GM18873 (cell line): ENCODE measurements at regions not wholly inside any gene's neighbourhood (a gene's known extent, or its start where the extent isn't known, plus 50 kb on each side); places are given as distances from the start of the nearest gene placed in this dataset.

ENCODE experiments used
- ATAC-seq: cut with Tn5 transposase; IDR thresholded peaks from one replicate; pipeline ENCODE4 v1.9.1; 2021; ENCODE audit warnings: mild to moderate bottlenecking, moderate library complexity, moderate number of reproducible peaks; ENCODE audit not compliant: unreplicated experiment, low FRiP score

DNA sequence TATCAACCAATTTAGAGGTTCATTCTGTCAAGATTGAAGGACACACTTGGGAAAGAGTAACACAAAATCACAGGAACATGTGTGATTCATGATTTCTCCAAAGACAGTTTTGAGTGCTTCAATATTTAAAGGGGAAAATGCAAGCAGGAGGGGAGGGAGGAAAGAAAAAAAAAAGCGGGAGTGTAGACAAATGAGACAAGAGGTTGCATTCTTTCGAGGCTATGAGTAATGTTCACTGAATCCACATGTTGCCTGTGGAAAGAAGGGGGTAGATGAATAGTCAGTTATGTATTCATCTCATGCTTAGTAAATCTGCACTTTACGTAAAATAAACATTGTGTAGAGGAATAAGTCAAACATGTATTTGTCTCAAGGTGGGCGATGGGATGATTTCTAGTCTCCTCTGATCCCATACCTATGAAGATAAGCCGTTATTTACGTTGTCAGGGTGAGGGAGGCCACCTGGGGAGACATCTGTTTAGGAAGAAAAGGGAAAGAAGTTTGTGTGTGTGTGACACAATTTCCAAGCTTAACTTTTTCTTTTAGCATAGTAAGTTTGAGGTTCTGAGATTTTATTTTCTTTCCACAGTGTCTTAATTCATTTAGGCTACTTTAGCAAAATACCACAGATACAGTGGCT, 211.0 kb upstream of the ZC3H15 start:
- ATAC-seq: no peak

DNA sequence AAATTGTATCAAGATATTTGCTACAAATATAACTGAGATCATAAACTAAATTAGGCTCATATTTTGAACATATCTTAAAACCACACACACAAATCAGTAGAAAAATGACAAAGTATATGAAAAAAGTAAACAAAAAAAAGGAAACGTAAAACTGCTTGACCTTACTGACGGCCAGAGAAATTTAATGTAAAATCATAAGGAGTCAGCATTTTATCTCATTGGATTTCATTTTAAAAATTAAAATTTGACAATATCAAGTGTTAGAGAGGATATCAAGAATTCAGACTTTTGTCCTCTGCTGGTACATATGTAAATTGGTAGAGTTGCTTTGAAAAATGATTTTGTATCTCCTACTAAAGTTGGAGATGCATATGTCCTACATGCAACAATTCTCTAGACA, 209.2 kb upstream of the ZC3H15 start:
- ATAC-seq: no peak

DNA sequence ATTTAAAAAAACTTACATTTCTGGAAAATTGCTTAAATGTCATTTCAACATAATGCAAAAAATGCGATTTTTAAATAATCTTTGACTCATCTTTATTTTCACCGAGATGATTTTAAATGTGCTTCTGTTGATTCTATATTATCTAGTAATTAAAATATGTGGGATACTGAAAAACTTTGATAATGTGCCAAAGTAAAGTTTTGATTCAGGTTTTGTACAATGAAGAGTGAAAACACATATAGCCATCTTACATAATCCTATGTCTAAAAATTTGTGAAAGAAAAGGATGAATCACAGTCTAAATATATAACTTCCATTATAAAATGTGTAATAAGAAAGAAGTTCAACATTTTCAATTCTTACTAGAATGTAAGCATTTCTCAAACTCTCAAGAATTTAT, 204.3 kb upstream of the ZC3H15 start:
- no peak for ATAC-seq

GRCh38 chr2:186294248-186294888, 191.7 kb upstream of the ZC3H15 start:
- ATAC-seq: no peak

DNA sequence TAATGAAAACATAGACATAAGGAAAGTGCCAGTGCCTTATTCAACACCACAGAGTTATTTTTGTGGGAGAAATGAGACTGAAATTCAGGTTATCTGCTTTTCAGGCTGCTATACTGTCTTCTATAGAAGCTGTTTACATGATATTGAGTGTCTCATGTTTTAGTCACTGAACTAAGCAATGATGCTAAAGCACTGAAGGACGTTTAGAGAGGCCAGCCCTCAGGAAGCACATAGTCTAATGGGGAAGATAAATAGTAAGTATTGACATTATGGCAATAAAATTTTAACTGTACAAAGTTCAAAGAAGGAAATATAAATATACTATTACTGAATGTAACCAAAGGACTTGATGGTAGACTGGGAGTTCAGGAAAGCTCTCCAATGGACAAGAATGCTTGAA, 186.4 kb upstream of the ZC3H15 start:
- ATAC-seq: no peak

DNA sequence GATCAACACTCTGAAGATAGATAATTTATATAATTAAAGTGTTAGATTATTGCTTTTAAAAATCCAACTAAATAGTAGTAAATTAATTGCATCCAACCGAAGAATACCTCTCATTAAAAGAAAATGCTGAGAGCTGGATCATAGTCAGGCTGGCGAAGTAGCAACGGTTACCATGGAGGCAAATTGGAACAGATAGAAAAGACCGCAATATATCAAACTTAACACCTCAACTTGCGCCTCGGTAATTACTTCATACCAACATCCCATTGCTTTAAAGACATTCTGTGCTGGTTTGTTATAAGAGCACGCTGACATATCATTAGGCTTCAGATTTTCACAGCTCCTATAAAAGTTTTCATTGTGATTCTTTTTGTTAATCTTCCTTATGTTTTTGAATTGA, 183.8 kb upstream of the ZC3H15 start:
- no peak for ATAC-seq

- no peak for ATAC-seq
These were observed 183.0 kb upstream of the ZC3H15 start for GRCh38 chr2:186303091-186303490.

- ATAC-seq: no peak
These were observed 182.0 kb upstream of the ZC3H15 start for GRCh38 chr2:186304064-186304463.

- no peak for ATAC-seq
These were observed 179.3 kb upstream of the ZC3H15 start for GRCh38 chr2:186306754-186307153.

DNA sequence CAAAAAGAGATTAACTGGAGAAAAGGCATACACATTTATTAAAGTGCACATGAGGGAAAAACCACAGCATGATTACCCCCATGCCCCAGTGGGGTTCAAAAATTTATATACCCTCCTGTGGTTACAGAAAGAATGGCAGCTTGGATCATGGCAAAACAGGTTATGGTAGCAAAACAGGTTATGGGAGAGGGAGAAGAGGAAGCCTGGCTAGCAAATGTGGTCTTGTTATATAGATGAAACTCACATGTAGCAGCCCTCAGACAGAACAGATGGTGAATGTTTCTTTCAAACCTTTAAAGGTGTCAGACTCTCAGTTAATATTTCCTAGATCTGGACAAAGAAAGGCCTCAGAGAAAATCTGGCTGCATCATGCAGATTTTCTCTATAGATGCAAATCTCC, 178.2 kb upstream of the ZC3H15 start:
- ATAC-seq: no peak

- ATAC-seq: no peak
These were observed 177.7 kb upstream of the ZC3H15 start for GRCh38 chr2:186308347-186308746.

DNA sequence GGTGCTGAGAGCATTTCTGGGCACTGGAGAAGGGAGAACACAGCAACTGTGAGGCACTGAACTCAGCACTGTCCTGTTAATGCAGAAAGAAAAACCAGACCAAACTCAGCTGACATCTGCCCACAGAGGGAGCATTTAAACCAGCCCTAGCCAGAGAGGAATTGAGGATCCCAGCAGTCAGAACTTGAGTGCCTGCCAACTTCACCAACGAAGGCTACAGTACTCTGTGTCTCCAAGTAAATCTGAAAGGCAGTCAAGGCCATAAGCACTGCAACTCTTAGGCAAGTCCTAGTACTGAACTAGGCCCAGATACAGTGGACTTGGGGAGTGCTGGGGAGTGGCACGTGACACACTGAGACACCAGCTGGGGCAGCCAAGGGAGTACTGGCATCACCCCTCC, 176.2 kb upstream of the ZC3H15 start:
- ATAC-seq: no peak

- ATAC-seq: no peak
These were observed 167.0 kb upstream of the ZC3H15 start for GRCh38 chr2:186319105-186319504.

GRCh38 chr2:186325827-186326535, 160.1 kb upstream of the ZC3H15 start:
- ATAC-seq: no peak

GRCh38 chr2:186327251-186327868, 158.7 kb upstream of the ZC3H15 start:
- ATAC-seq: no peak

DNA sequence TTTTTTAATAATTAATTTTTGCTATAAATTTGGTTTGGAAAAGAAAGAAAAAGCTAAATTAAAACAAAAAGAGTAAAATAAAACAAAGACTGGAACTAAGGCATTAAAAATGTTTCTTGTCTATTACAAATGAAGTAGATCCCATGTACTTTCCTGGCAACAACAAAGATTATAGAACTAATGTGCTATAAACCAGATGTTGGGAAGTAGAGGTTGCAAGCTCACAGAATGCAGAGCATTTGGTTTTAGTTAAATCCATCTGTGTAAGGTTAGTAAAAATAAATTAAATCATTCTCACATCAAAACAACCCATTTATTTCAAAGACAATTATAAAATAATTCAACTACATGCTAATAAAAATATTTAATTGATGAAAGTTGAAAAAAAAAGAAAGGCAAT, 157.2 kb upstream of the ZC3H15 start:
- no peak for ATAC-seq

- ATAC-seq: no peak
These were observed 156.0 kb upstream of the ZC3H15 start for GRCh38 chr2:186330050-186330449.

GRCh38 chr2:186339716-186340115, 146.3 kb upstream of the ZC3H15 start:
- ATAC-seq: no peak

- no peak for ATAC-seq
These were observed 144.0 kb upstream of the ZC3H15 start for GRCh38 chr2:186342029-186342428.

GRCh38 chr2:186345745-186346144, 140.3 kb upstream of the ZC3H15 start:
- no peak for ATAC-seq

DNA sequence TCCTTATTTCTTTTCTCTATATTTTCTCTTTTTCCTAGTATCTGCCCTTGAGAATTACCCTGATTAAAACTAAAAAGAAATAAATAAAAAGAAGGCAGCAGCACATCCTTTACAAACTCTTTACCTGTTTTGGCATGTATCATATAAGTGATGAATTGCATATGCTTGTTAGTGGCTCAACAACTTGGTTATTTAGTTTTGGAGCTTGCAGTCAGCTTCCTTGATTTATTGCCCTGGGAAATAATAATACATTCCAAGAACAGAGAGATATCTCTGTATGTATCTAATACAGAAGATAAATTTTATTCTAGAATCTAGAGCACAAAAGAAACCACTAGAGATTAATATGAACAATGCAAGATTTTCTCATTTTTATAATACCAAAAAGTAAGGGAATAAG, 139.8 kb upstream of the ZC3H15 start:
- no peak for ATAC-seq
